Fibroblast of pulmonary artery (primary cell): ENCODE measurements at regions not wholly inside any gene's neighbourhood (a gene's known extent, or its start where the extent isn't known, plus 50 kb on each side); places are given as distances from the start of the nearest gene placed in this dataset.
A peak's percentile ranks its signal among the peaks of the same experiment; 100 is the strongest.
"Not testable (repeated sequence)": the region's sequence is repeated elsewhere in the genome, so short reads cannot be mapped to it uniquely, and the experiment has no call there.

Experiments used
- DNase-seq: peaks from one replicate; pipeline ENCODE4 v3.0.0-alpha.2; 2010; ENCODE audit warnings: low read depth
- H3K4me3 ChIP-seq: replicated peaks from 2 replicates; pipeline ENCODE4 v1.5.1; 2011; ENCODE audit warnings: low read depth, mild to moderate bottlenecking, control low read depth, low read length, moderate library complexity
- CTCF ChIP-seq: IDR thresholded peaks from 2 replicates; pipeline ENCODE4 v1.5.1; 2011; ENCODE audit warnings: mild to moderate bottlenecking, control low read depth, low read length, inconsistent platforms; ENCODE audit errors: missing control alignments

- not testable (repeated sequence) for H3K4me3 ChIP-seq, DNase-seq
These were observed 676.6 kb upstream of the AMELY start for GRCh38 chrY:7588176-7588575.

GRCh38 chrY:7562541-7562940 lies 651.0 kb upstream of the AMELY start:
- no peak for TF ChIP-seq CTCF
- DNase-seq, result peak; percentile 26
- no peak overlapping the region for H3K4me3 ChIP-seq

- no peak overlapping the region for H3K4me3 ChIP-seq
- peak; percentile 37 for TF ChIP-seq CTCF
- peak; percentile 15 for DNase-seq
These were observed 646.1 kb upstream of the AMELY start for GRCh38 chrY:7557675-7558074.

GRCh38 chrY:7555006-7555405 lies 643.5 kb upstream of the AMELY start:
- DNase-seq, result no peak
- TF ChIP-seq CTCF, result no peak
- H3K4me3 ChIP-seq, result no peak overlapping the region

GRCh38 chrY:7545060-7545459 lies 633.5 kb upstream of the AMELY start:
- no peak overlapping the region for H3K4me3 ChIP-seq
- no peak for DNase-seq
- no peak for TF ChIP-seq CTCF

- DNase-seq, result peak; percentile 6
- H3K4me3 ChIP-seq, result no peak overlapping the region
- TF ChIP-seq CTCF, result no peak
These were observed 632.7 kb upstream of the AMELY start for GRCh38 chrY:7544172-7544770.

GRCh38 chrY:7543506-7543905 lies 632.0 kb upstream of the AMELY start:
- no peak for TF ChIP-seq CTCF
- H3K4me3 ChIP-seq, result no peak overlapping the region
- no peak for DNase-seq
